ENCODE measurements at regions not wholly inside any gene's neighbourhood (a gene's known extent, or its start where the extent isn't known, plus 50 kb on each side); places are given as distances from the start of the nearest gene placed in this dataset.

DNA sequence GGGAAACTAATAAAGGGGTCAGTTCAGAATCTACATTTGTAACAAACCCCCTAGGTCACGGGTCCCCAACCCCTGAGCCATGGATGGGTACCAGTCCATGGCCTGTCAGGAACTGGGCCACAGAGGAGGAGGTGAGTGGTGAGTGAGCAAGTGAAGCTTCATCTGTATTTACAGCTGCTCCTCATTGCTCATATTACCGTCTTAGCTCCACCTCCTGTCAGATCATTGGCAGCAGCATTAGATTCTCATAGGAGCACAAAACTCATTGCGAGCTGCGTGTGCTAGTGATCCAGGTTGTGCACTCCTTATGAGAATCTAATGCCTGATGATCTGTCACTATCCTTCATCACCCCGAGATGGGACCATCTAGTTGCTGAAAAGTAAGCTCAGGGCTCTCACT lies 88.4 kb upstream of the MPP7 start:
- no peak for DNase-seq
- Histone ChIP-seq H2AFZ (ENCODE audit: low read length) (no peak overlapping the region), H3K4me2 (ENCODE audit: low read depth, low read length) (no peak overlapping the region), H3K27me3 (replicated peaks; ENCODE audit: insufficient read depth, low read length) (0 out of 2 replicates have a peak, but pooled peaks cover 3% of the 10 kb centered on the region), H4K20me1 (ENCODE audit: insufficient read depth, low read length) (no peaks in the 10 kb centered on the region), H3K9me2 (replicated peaks; ENCODE audit: insufficient read depth, low read length) (no peaks in the 10 kb centered on the region), H3K36me3 (replicated peaks; ENCODE audit: insufficient read depth, low read length) (no peaks in the 10 kb centered on the region), H3K27ac (ENCODE audit: low read length) (no peak overlapping the region), H3K4me1 (ENCODE audit: low read length) (no peaks in the 10 kb centered on the region), H3K9me3 (replicated peaks; ENCODE audit: insufficient read depth, low read length) (no peaks in the 10 kb centered on the region), H3K4me3 (ENCODE audit: low read length) (no peak overlapping the region), H3F3A (ENCODE audit: insufficient read depth, low read length) (no peaks in the 10 kb centered on the region), H3K79me2 (ENCODE audit: low read length) (no peaks in the 10 kb centered on the region), H3K9ac (ENCODE audit: low read length) (no peak overlapping the region)
- no peak for TF ChIP-seq EZH2phosphoT487 (IDR thresholded peaks at IDR 0.05; ENCODE audit: low read length)
- no peak for TF ChIP-seq CTCF (IDR thresholded peaks at IDR 0.05; ENCODE audit: low read length)

GRCh38 chr10:28393956-28394568 lies 91.2 kb upstream of the MPP7 start:
- no peaks in the 10 kb centered on the region for H3K79me2 ChIP-seq (ENCODE audit: low read length)
- peak overlapping the region; percentile 64; the same call in 1 of the 2 replicates for H2AFZ ChIP-seq (ENCODE audit: low read length)
- no peaks in the 10 kb centered on the region for H3F3A ChIP-seq (ENCODE audit: insufficient read depth, low read length)
- peak overlapping the region; percentile 50; the same call in 1 of the 2 replicates for H3K4me2 ChIP-seq (ENCODE audit: low read depth, low read length)
- H3K27ac ChIP-seq (ENCODE audit: low read length), result no peak overlapping the region
- no peak overlapping the region for H3K9ac ChIP-seq (ENCODE audit: low read length)
- no peaks in the 10 kb centered on the region for H3K9me2 ChIP-seq (replicated peaks; ENCODE audit: insufficient read depth, low read length)
- no peaks in the 10 kb centered on the region for H3K4me1 ChIP-seq (ENCODE audit: low read length)
- no peak overlapping the region for H3K4me3 ChIP-seq (ENCODE audit: low read length)
- no peaks in the 10 kb centered on the region for H3K36me3 ChIP-seq (replicated peaks; ENCODE audit: insufficient read depth, low read length)
- TF ChIP-seq CTCF (IDR thresholded peaks at IDR 0.05; ENCODE audit: low read length), result peak; percentile 97
- no peak for TF ChIP-seq EZH2phosphoT487 (IDR thresholded peaks at IDR 0.05; ENCODE audit: low read length)
- no peak for TF ChIP-seq EZH2 (optimal IDR thresholded peaks at IDR 0.05; ENCODE audit: low read depth, low read length)
- H3K27me3 ChIP-seq (replicated peaks; ENCODE audit: insufficient read depth, low read length), result no peaks in the 10 kb centered on the region
- no peaks in the 10 kb centered on the region for H3K9me3 ChIP-seq (replicated peaks; ENCODE audit: insufficient read depth, low read length)
- DNase-seq, result peak; percentile 46
- no peaks in the 10 kb centered on the region for H4K20me1 ChIP-seq (ENCODE audit: insufficient read depth, low read length)

DNA sequence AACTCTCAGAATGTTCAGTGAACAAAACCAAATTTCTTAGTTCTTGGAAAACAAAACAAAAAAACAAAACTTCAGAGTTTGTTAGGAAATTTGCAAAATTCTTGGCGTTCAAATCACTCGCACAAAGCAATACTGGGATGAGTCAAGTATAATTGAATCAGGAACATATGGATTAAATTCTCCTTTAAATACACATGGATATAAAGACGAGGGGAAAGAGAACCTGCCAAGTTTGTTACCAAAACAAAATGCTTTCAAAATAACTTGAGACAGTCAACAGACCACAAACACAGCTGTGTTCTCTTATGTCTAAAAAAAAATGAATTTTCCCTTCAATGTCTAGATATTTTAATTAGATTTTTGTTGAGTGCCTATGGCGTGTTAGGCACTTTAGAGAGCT lies 93.5 kb upstream of the MPP7 start:
- Histone ChIP-seq H3K27ac (ENCODE audit: low read length) (no peak overlapping the region), H3F3A (ENCODE audit: insufficient read depth, low read length) (no peaks in the 10 kb centered on the region), H2AFZ (ENCODE audit: low read length) (no peak overlapping the region), H3K27me3 (replicated peaks; ENCODE audit: insufficient read depth, low read length) (no peaks in the 10 kb centered on the region), H3K9me2 (replicated peaks; ENCODE audit: insufficient read depth, low read length) (no peaks in the 10 kb centered on the region), H3K4me2 (ENCODE audit: low read depth, low read length) (no peak overlapping the region), H3K4me3 (ENCODE audit: low read length) (no peak overlapping the region), H3K9ac (ENCODE audit: low read length) (no peak overlapping the region), H3K79me2 (ENCODE audit: low read length) (no peaks in the 10 kb centered on the region), H4K20me1 (ENCODE audit: insufficient read depth, low read length) (no peaks in the 10 kb centered on the region), H3K36me3 (replicated peaks; ENCODE audit: insufficient read depth, low read length) (no peaks in the 10 kb centered on the region), H3K9me3 (replicated peaks; ENCODE audit: insufficient read depth, low read length) (no peaks in the 10 kb centered on the region), H3K4me1 (ENCODE audit: low read length) (no peaks in the 10 kb centered on the region)
- TF ChIP-seq CTCF (IDR thresholded peaks at IDR 0.05; ENCODE audit: low read length) (no peak), EZH2phosphoT487 (IDR thresholded peaks at IDR 0.05; ENCODE audit: low read length) (no peak)
- no peak for DNase-seq
